Spleen (tissue), 11 donors: ENCODE measurements at regions not wholly inside any gene's neighbourhood (a gene's known extent, or its start where the extent isn't known, plus 50 kb on each side); places are given as distances from the start of the nearest gene placed in this dataset.
"Not testable (repeated sequence)": the region's sequence is repeated elsewhere in the genome, so short reads cannot be mapped to it uniquely, and the experiment has no call there.

Experiments
- DNase-seq: peaks from one replicate; pipeline ENCODE4 v3.0.0-alpha.2; 2020
- H3K27ac ChIP-seq, 8 donors: fragments of 200-600 bp; sonication (generic) in 7 of 8; 1 replicate in 4 of 8; 2 replicates in 4 of 8; pipeline versions ENCODE4 v1.5.0 to v1.8.0; 2016 to 2021; ENCODE audit warnings: inconsistent platforms in 4 of 8, mild to moderate bottlenecking in 4 of 8, moderate library complexity in 1 of 8
- H3K27me3 ChIP-seq, 7 donors: fragments of 200-600 bp; sonication (generic) in 6 of 7; replicated peaks in 1 of 7; 1 replicate in 4 of 7; 2 replicates in 3 of 7; pipeline versions ENCODE4 v1.5.0 to v1.8.0; 2016 to 2021; ENCODE audit warnings: inconsistent platforms in 3 of 7, mild to moderate bottlenecking in 1 of 7
- H3K36me3 ChIP-seq, 6 donors: fragments of 200-600 bp; sonication (generic) in 5 of 6; 1 replicate in 4 of 6; 2 replicates in 2 of 6; pipeline versions ENCODE4 v1.5.0 to v1.8.0; 2016 to 2021; ENCODE audit warnings: inconsistent platforms in 2 of 6
- H3K4me1 ChIP-seq, 6 donors: fragments of 200-600 bp; sonication (generic) in 5 of 6; 1 replicate in 3 of 6; 2 replicates in 3 of 6; pipeline versions ENCODE4 v1.5.0 to v1.8.0; 2016 to 2021; ENCODE audit warnings: inconsistent platforms in 3 of 6
- H3K4me3 ChIP-seq, 8 donors: fragments of 200-600 bp; sonication (generic) in 7 of 8; 1 replicate in 4 of 8; 2 replicates in 4 of 8; pipeline versions ENCODE4 v1.5.0 to v1.8.0; 2016 to 2021; ENCODE audit warnings: inconsistent platforms in 4 of 8, mild to moderate bottlenecking in 4 of 8, moderate library complexity in 2 of 8
- H3K9me3 ChIP-seq, 8 donors: fragments of 200-600 bp; sonication (generic) in 7 of 8; 1 replicate in 4 of 8; 2 replicates in 4 of 8; pipeline versions ENCODE4 v1.5.0 to v1.8.0; 2016 to 2021; ENCODE audit warnings: inconsistent platforms in 4 of 8
- CTCF ChIP-seq, 11 experiments: fragments of 200-600 bp in 7 of 11; fragments of 450-650 bp in 4 of 11; sonication (generic) in 4 of 11; IDR thresholded peaks in 8 of 11; conservative IDR thresholded peaks in 3 of 11; 1 replicate in 7 of 11; 2 replicates in 4 of 11; pipeline versions ENCODE4 v1.4.0 to v1.8.0; 2016 to 2021; ENCODE audit warnings: antibody characterized with exemption in 11 of 11, inconsistent platforms in 4 of 11, mild to moderate bottlenecking in 1 of 11
- POLR2A ChIP-seq, 3 donors: fragments of 450-650 bp; IDR thresholded peaks; one replicate each; pipeline ENCODE4 v1.5.1; 2017; ENCODE audit warnings: antibody characterized with exemption in 3 of 3, mild to moderate bottlenecking in 1 of 3
- POLR2AphosphoS5 ChIP-seq, 3 donors: sonication (generic); formaldehyde crosslinking; IDR thresholded peaks; one replicate each; pipeline ENCODE4 v1.5.1; 2017; ENCODE audit warnings: antibody characterized with exemption in 3 of 3
- WGBS, 5 donors: extraction: QIAGEN DNeasy Blood & Tissue Kit in 3 of 5; methylation state at CpG; one replicate each; pipeline versions ENCODE4 v1.1.5 to v1.1.7; 2013 to 2018; 5-methylcytosine and 5-hydroxymethylcytosine counted together
- intact Hi-C: fragments of 100-400 bp; cut with DNase I; formaldehyde crosslinking; loops from one replicate; pipeline ENCODE4 v1.15.0; 2023; ENCODE audit warnings: low total_unique reads
- donor health status: healthy with polysubstance abuse.
- donor health status: DM: no; HTN: no; CAD: no; lungs with moderate emphysema.
- donor health status: DM: no; HTN: no; CAD: no.
- donor health status: Bipolar disorder and iron deficiency.
- donor health status: healthy.
- donor health status: DM: no; HTN: no; CAD: no.
- donor health status: DM: yes; HTN: yes; CAD: no.

- H3K4me3 ChIP-seq, result no peak overlapping the region
- no peaks in the 10 kb centered on the region for H3K4me1 ChIP-seq
- H3K27me3 ChIP-seq, result no peaks in the 10 kb centered on the region
- no peak overlapping the region for H3K27ac ChIP-seq
- intact Hi-C loops, result no loop called here
- TF ChIP-seq POLR2A (IDR thresholded peaks at IDR 0.05) (no peak), POLR2AphosphoS5 (IDR thresholded peaks at IDR 0.05) (no peak), CTCF (IDR thresholded peaks at IDR 0.05 in 8 of 11, conservative IDR thresholded peaks at IDR 0.05 in 3 of 11) (no peak)
- DNase-seq, result no peak
- H3K36me3 ChIP-seq, result no peaks in the 10 kb centered on the region
- peaks cover 0 to 15% (median 0%) of the 10 kb centered on the region in 8 donors for H3K9me3 ChIP-seq
- WGBS, 5 donors, result 85 to 96% (median 92%) methylated on average over 9 of the region's 9 CpGs
These were observed 606.6 kb downstream of the LIG4 start for GRCh38 chr13:107608736-107609135.

- peaks cover 0 to 3% (median 0%) of the 10 kb centered on the region in 8 donors for H3K9me3 ChIP-seq
- no peaks in the 10 kb centered on the region for H3K36me3 ChIP-seq
- DNase-seq, result no peak
- no peaks in the 10 kb centered on the region for H3K27me3 ChIP-seq
- no peaks in the 10 kb centered on the region for H3K4me1 ChIP-seq
- TF ChIP-seq POLR2AphosphoS5 (IDR thresholded peaks at IDR 0.05) (no peak), POLR2A (IDR thresholded peaks at IDR 0.05) (no peak), CTCF (IDR thresholded peaks at IDR 0.05 in 8 of 11, conservative IDR thresholded peaks at IDR 0.05 in 3 of 11) (no peak)
- H3K27ac ChIP-seq, result no peak overlapping the region
- intact Hi-C loops, result no loop called here
- no peak overlapping the region for H3K4me3 ChIP-seq
- WGBS, 5 donors, result 44 to 90% (median 79%) methylated on average over 4 of the region's 4 CpGs
These were observed 614.4 kb downstream of the LIG4 start for GRCh38 chr13:107600971-107601370.

- H3K4me3 ChIP-seq, H3K36me3 ChIP-seq, H3K4me1 ChIP-seq, H3K9me3 ChIP-seq, intact Hi-C loops, DNase-seq, H3K27me3 ChIP-seq, H3K27ac ChIP-seq: not testable (repeated sequence)
- WGBS, 5 donors, result 61 to 74% (median 72%) methylated on average over 5 of the region's 5 CpGs
These were observed 619.0 kb downstream of the LIG4 start for GRCh38 chr13:107596306-107596705.

GRCh38 chr13:107590556-107590955 lies 624.8 kb downstream of the LIG4 start:
- WGBS, 5 donors, result 72 to 86% (median 78%) methylated on average over 3 of the region's 3 CpGs
- Histone ChIP-seq H3K27me3 (no peaks in the 10 kb centered on the region), H3K4me1 (no peaks in the 10 kb centered on the region), H3K9me3 (no peaks in the 10 kb centered on the region), H3K36me3 (no peaks in the 10 kb centered on the region), H3K4me3 (no peak overlapping the region), H3K27ac (no peak overlapping the region)
- DNase-seq, result no peak
- TF ChIP-seq POLR2A (IDR thresholded peaks at IDR 0.05), result no peak
- no peak for TF ChIP-seq CTCF (IDR thresholded peaks at IDR 0.05 in 8 of 11, conservative IDR thresholded peaks at IDR 0.05 in 3 of 11)
- TF ChIP-seq POLR2AphosphoS5 (IDR thresholded peaks at IDR 0.05), result no peak
- intact Hi-C loops, result no loop called here

GRCh38 chr13:107587681-107588080 lies 627.7 kb downstream of the LIG4 start:
- H3K27ac ChIP-seq, result no peak overlapping the region
- TF ChIP-seq CTCF (IDR thresholded peaks at IDR 0.05 in 8 of 11, conservative IDR thresholded peaks at IDR 0.05 in 3 of 11) (no peak), POLR2A (IDR thresholded peaks at IDR 0.05) (no peak), POLR2AphosphoS5 (IDR thresholded peaks at IDR 0.05) (no peak)
- no peaks in the 10 kb centered on the region for H3K4me1 ChIP-seq
- H3K9me3 ChIP-seq, result no peaks in the 10 kb centered on the region
- intact Hi-C loops, result no loop called here
- WGBS, 5 donors, result 69 to 84% (median 77%) methylated on average over 2 of the region's 2 CpGs
- no peak overlapping the region for H3K4me3 ChIP-seq
- H3K36me3 ChIP-seq, result no peaks in the 10 kb centered on the region
- DNase-seq, result no peak
- no peaks in the 10 kb centered on the region for H3K27me3 ChIP-seq
